HepG2 (cell line): ENCODE measurements at regions not wholly inside any gene's neighbourhood (a gene's known extent, or its start where the extent isn't known, plus 50 kb on each side); places are given as distances from the start of the nearest gene placed in this dataset.

Source experiments
- ATAC-seq: fragments of 200-7000 bp; cut with Tn5 transposase; 3 replicates; pipeline ENCODE4 v1.9.1; 2020; ENCODE audit warnings: mild to moderate bottlenecking, moderate library complexity
- BruUV-seq: library from RNA; stranded (reverse); fragments of 400-500 nt; replicated peaks from 2 replicates; lab custom pipeline; 2021; lab: Mats Ljungman, UMichigan
- CTCF ChIA-PET: fragments of 300-600 bp; formaldehyde crosslinking; extraction: SDS; loops from one replicate; lab custom pipeline; 2021; ENCODE audit warnings: low total read pairs, inconsistent platforms, low intra/inter-chr PET ratio; lab: Yijun Ruan, JAX
- POLR2A ChIA-PET: fragments of 350-600 bp; sonication (Branson Sonifier 250); formaldehyde crosslinking; loops from one replicate; lab custom pipeline; 2020; ENCODE audit warnings: antibody characterized with exemption, inconsistent platforms; lab: Yijun Ruan, JAX
- DNase-seq: peaks from one replicate; pipeline ENCODE4 v3.0.0-alpha.2; 2015; ENCODE audit warnings: low spot score
- FAIRE-seq: peaks from 3 replicates; lab custom pipeline; 2011; peaks lifted over from hg19 to GRCh38; lab: Jason Lieb, UNC
- H2AFZ ChIP-seq: one replicate; pipeline ENCODE4 v1.6.1; 2011; ENCODE audit warnings: low read length, inconsistent platforms
- H3K27ac ChIP-seq: fragments of 300-600 bp; 3 replicates; pipeline ENCODE4 v1.8.0; 2011; ENCODE audit warnings: mixed run types, mild to moderate bottlenecking, mixed read lengths, low read length, inconsistent platforms; ENCODE audit not compliant: insufficient read depth; ENCODE audit errors: extremely low read length
- H3K27me3 ChIP-seq, 2 experiments: fragments of 200-600 bp in 1 of 2; 2 replicates in 1 of 2; 3 replicates in 1 of 2; pipeline versions ENCODE4 v1.6.0 to v1.8.0; 2011; ENCODE audit warnings: low read length in 2 of 2, mild to moderate bottlenecking in 2 of 2, moderate library complexity in 2 of 2, inconsistent platforms in 1 of 2; ENCODE audit not compliant: insufficient read depth in 2 of 2, control insufficient read depth in 1 of 2
- H3K36me3 ChIP-seq, 2 experiments: fragments of 200-600 bp in 1 of 2; replicated peaks in 1 of 2; 2 replicates in 1 of 2; 3 replicates in 1 of 2; pipeline versions ENCODE4 v1.5.1 to v1.8.0; 2011; ENCODE audit warnings: low read length in 2 of 2, inconsistent platforms in 1 of 2; ENCODE audit not compliant: insufficient read depth in 2 of 2, control insufficient read depth in 1 of 2
- H3K4me1 ChIP-seq: 2 replicates; pipeline ENCODE4 v1.5.1; 2012; ENCODE audit warnings: low read length, inconsistent platforms; ENCODE audit not compliant: insufficient read depth
- H3K4me2 ChIP-seq: 2 replicates; pipeline ENCODE4 v1.6.0; 2011; ENCODE audit warnings: low read depth, low read length, inconsistent platforms
- H3K4me3 ChIP-seq, 3 experiments: fragments of 200-600 bp in 1 of 3; sonication (generic), shearing (Covaris generic) in 1 of 3; replicated peaks in 1 of 3; 2 replicates each; pipeline ENCODE4 v1.5.1; 2011 to 2016; ENCODE audit warnings: low read length in 3 of 3, inconsistent platforms in 2 of 3, low read depth in 2 of 3, mild to moderate bottlenecking in 2 of 3, control low read depth in 1 of 3, mixed read lengths in 1 of 3; ENCODE audit not compliant: insufficient read depth in 1 of 3
- H3K79me2 ChIP-seq: one replicate; pipeline ENCODE4 v1.6.1; 2011; ENCODE audit warnings: low read length, inconsistent platforms; ENCODE audit not compliant: insufficient read depth
- H3K9ac ChIP-seq: 2 replicates; pipeline ENCODE4 v1.6.0; 2011; ENCODE audit warnings: mild to moderate bottlenecking, low read depth, low read length, inconsistent platforms; ENCODE audit not compliant: insufficient read depth
- H3K9me3 ChIP-seq: 2 replicates; pipeline ENCODE4 v1.5.1; 2012; ENCODE audit warnings: mild to moderate bottlenecking, low read length
- H4K20me1 ChIP-seq: 2 replicates; pipeline ENCODE4 v1.6.0; 2011; ENCODE audit warnings: inconsistent platforms, mild to moderate bottlenecking, low read length, moderate library complexity; ENCODE audit not compliant: insufficient read depth
- AHR ChIP-seq: IDR thresholded peaks from 2 replicates; pipeline ENCODE4 v1.6.1; 2018; ENCODE audit warnings: missing genetic modification reagents, missing compliant biosample characterization
- CHD2 ChIP-seq: IDR thresholded peaks from 2 replicates; pipeline ENCODE4 v1.6.1; 2011; ENCODE audit warnings: low read depth, low read length, improper control_type of control experiment
- HNF4G ChIP-seq, 2 experiments: sonication (generic) in 1 of 2; formaldehyde crosslinking in 1 of 2; IDR thresholded peaks; 2 replicates each; pipeline versions ENCODE4 v1.4.0 to v1.6.1; 2011 to 2020; ENCODE audit warnings: borderline replicate concordance in 2 of 2, low read depth in 2 of 2, mild to moderate bottlenecking in 2 of 2, low read length in 1 of 2, missing genetic modification reagents in 1 of 2, moderate library complexity in 1 of 2
- KAT2B ChIP-seq: fragments of 150-350 bp; IDR thresholded peaks from 2 replicates; pipeline ENCODE4 v1.6.1; 2014; ENCODE audit warnings: low read depth, low read length, borderline replicate concordance
- MIXL1 ChIP-seq: IDR thresholded peaks from 2 replicates; pipeline ENCODE4 v1.6.1; 2016
- NAIF1 ChIP-seq: sonication (generic); formaldehyde crosslinking; IDR thresholded peaks from 2 replicates; pipeline ENCODE4 v1.5.0; 2020; ENCODE audit warnings: mild to moderate bottlenecking, missing genetic modification reagents, borderline replicate concordance
- NFE2L1 ChIP-seq: sonication (generic); formaldehyde crosslinking; IDR thresholded peaks from 2 replicates; pipeline ENCODE4 v1.4.0; 2020; ENCODE audit warnings: missing genetic modification reagents, mild to moderate bottlenecking, borderline replicate concordance
- ZNF576 ChIP-seq: sonication (generic); formaldehyde crosslinking; IDR thresholded peaks from 2 replicates; pipeline ENCODE4 v1.4.0; 2020; ENCODE audit warnings: mild to moderate bottlenecking, missing genetic modification reagents
- WGBS: methylation state at CpG from one replicate; pipeline ENCODE4 v1.1.6; 2017; ENCODE audit warnings: low lambda C conversion rate; 5-methylcytosine and 5-hydroxymethylcytosine counted together
- in situ Hi-C: cut with HindIII; loops from 2 replicates; pipeline ENCODE4 v1.10.0; 2017; ENCODE audit warnings: low pct_unique_long_range_greater_than_20kb; ENCODE audit not compliant: extremely low pct_ligation_motif_present
- intact Hi-C: fragments of 100-400 bp; cut with micrococcal nuclease; formaldehyde crosslinking; loops from one replicate; pipeline ENCODE4 v1.10.0; 2022; ENCODE audit not compliant: unreplicated experiment
- TF ChIP-seq, protein P1 (sequence below), 2 experiments: sonication (generic) in 1 of 2; formaldehyde crosslinking in 1 of 2; IDR thresholded peaks; 2 replicates each; pipeline versions ENCODE4 v1.4.0 to v1.6.1; 2016 to 2020; ENCODE audit warnings: borderline replicate concordance in 1 of 2, low read depth in 1 of 2, mild to moderate bottlenecking in 1 of 2, missing genetic modification reagents in 1 of 2
- TF ChIP-seq, protein P2 (sequence below): IDR thresholded peaks from 2 replicates; pipeline ENCODE4 v1.6.1; 2018; ENCODE audit warnings: missing genetic modification reagents, mild to moderate bottlenecking, missing compliant biosample characterization
- TF ChIP-seq, protein P3 (sequence below): sonication (generic); formaldehyde crosslinking; IDR thresholded peaks from 2 replicates; pipeline ENCODE4 v1.9.0; 2022; ENCODE audit warnings: missing genetic modification reagents, mild to moderate bottlenecking, borderline replicate concordance

DNA sequence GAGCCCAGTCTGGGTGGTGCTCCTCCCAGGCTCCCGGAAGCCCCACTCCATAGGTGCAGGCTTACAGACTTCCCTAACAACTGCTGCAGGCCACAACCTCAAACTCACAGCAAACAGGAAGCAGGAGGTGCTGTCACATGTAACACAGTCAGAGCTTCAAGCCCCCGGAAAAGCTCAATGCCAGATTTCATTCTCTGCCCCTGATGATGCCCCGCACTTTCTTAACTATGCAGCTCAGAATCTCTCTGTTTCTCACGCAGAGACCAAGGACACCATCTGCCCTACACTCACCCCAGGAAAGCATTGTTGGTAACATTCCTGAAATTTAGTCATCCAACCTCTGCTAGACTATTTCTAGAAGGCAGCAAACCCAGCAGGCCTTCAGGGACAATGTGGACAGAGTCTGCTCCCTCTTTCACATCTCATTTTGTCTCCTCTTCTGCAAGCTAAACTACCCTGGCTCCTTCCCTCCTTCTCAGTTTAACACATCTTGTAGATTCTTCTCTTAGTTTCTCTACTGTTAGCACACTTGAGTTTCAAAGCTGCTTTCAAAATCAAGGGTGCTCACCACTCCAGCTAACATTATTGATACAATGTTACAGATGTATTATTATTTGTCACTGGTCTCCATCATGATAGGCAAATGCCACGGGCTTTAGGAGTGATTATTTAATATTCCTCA, 162.5 kb downstream of the KCTD12 start:
- FAIRE-seq: no peak
- 37% methylated on average over 5 of the region's 5 CpGs for WGBS

GRCh38 chr13:76722782-76723181, 163.4 kb downstream of the KCTD12 start:
- H3K36me3 ChIP-seq: no peaks in the 10 kb centered on the region
- no peaks in the 10 kb centered on the region for H3K79me2 ChIP-seq
- H3K4me2 ChIP-seq: no peak overlapping the region
- no peak overlapping the region for H3K4me3 ChIP-seq
- no peak overlapping the region for H2AFZ ChIP-seq
- no peaks in the 10 kb centered on the region for H3K9me3 ChIP-seq
- intact Hi-C loops (no loop called here), in situ Hi-C loops (no loop called here)
- H3K27me3 ChIP-seq: no peaks in the 10 kb centered on the region
- no peaks in the 10 kb centered on the region for H4K20me1 ChIP-seq
- H3K27ac ChIP-seq: no peak overlapping the region
- TF ChIP-seq MIXL1 (CRISPR knock-in tag): no peak
- no peak for TF ChIP-seq CHD2
- TF ChIP-seq, protein P1, sequence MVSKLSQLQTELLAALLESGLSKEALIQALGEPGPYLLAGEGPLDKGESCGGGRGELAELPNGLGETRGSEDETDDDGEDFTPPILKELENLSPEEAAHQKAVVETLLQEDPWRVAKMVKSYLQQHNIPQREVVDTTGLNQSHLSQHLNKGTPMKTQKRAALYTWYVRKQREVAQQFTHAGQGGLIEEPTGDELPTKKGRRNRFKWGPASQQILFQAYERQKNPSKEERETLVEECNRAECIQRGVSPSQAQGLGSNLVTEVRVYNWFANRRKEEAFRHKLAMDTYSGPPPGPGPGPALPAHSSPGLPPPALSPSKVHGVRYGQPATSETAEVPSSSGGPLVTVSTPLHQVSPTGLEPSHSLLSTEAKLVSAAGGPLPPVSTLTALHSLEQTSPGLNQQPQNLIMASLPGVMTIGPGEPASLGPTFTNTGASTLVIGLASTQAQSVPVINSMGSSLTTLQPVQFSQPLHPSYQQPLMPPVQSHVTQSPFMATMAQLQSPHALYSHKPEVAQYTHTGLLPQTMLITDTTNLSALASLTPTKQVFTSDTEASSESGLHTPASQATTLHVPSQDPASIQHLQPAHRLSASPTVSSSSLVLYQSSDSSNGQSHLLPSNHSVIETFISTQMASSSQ (IDR thresholded peaks at IDR 0.05; ENCODE audit: low read depth): no peak
- TF ChIP-seq, protein P1 (CRISPR knock-in tag; IDR thresholded peaks at IDR 0.05; ENCODE audit: borderline replicate concordance): no peak
- TF ChIP-seq KAT2B: no peak
- TF ChIP-seq, protein P2, sequence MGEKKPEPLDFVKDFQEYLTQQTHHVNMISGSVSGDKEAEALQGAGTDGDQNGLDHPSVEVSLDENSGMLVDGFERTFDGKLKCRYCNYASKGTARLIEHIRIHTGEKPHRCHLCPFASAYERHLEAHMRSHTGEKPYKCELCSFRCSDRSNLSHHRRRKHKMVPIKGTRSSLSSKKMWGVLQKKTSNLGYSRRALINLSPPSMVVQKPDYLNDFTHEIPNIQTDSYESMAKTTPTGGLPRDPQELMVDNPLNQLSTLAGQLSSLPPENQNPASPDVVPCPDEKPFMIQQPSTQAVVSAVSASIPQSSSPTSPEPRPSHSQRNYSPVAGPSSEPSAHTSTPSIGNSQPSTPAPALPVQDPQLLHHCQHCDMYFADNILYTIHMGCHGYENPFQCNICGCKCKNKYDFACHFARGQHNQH: no peak
- no peak for TF ChIP-seq NFE2L1
- no peak for DNase-seq
- WGBS: 89% methylated on average over 1 of the region's 1 CpG
- H3K9ac ChIP-seq: no peak overlapping the region
- no peak for ATAC-seq
- H3K4me1 ChIP-seq: no peaks in the 10 kb centered on the region
- FAIRE-seq: no peak
- CTCF ChIA-PET: no interaction called here
- POLR2A ChIA-PET: no interaction called here
- no TSS peak for BruUV-seq

More for the DNA sequence above, 162.5 kb downstream of the KCTD12 start:
- in situ Hi-C loops: no loop called here
- no TSS peak for BruUV-seq
- Histone ChIP-seq H3K27ac (no peak overlapping the region), H3K79me2 (no peaks in the 10 kb centered on the region), H3K4me3 (no peak overlapping the region), H3K9ac (no peak overlapping the region), H3K36me3 (no peaks in the 10 kb centered on the region)
- POLR2A ChIA-PET: no interaction called here
- no peak for TF ChIP-seq AHR (CRISPR knock-in tag)
- TF ChIP-seq ZNF576: no peak
- TF ChIP-seq HNF4G (IDR thresholded peaks at IDR 0.05; ENCODE audit: borderline replicate concordance, low read depth, low read length): no peak
- TF ChIP-seq HNF4G (CRISPR knock-in tag; IDR thresholded peaks at IDR 0.05; ENCODE audit: borderline replicate concordance, low read depth): no peak
- TF ChIP-seq, protein P3, sequence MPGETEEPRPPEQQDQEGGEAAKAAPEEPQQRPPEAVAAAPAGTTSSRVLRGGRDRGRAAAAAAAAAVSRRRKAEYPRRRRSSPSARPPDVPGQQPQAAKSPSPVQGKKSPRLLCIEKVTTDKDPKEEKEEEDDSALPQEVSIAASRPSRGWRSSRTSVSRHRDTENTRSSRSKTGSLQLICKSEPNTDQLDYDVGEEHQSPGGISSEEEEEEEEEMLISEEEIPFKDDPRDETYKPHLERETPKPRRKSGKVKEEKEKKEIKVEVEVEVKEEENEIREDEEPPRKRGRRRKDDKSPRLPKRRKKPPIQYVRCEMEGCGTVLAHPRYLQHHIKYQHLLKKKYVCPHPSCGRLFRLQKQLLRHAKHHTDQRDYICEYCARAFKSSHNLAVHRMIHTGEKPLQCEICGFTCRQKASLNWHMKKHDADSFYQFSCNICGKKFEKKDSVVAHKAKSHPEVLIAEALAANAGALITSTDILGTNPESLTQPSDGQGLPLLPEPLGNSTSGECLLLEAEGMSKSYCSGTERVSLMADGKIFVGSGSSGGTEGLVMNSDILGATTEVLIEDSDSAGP (CRISPR knock-in tag): no peak
- no peak for TF ChIP-seq NAIF1 (CRISPR knock-in tag)
- TF ChIP-seq, all 625 proteins: peak for 0
- DNase-seq (no peak), ATAC-seq (no peak)
- Histone ChIP-seq H3K4me1 (no peaks in the 10 kb centered on the region), H3K9me3 (no peaks in the 10 kb centered on the region), H3K27me3 (no peaks in the 10 kb centered on the region), H4K20me1 (no peaks in the 10 kb centered on the region), H3K4me2 (no peak overlapping the region), H2AFZ (no peak overlapping the region)
- CTCF ChIA-PET: no interaction called here
- intact Hi-C loops: no loop called here
